Parathyroid adenoma (tissue), 2 donors: ENCODE measurements at regions not wholly inside any gene's neighbourhood (a gene's known extent, or its start where the extent isn't known, plus 50 kb on each side); places are given as distances from the start of the nearest gene placed in this dataset.

Source experiments
- H2AFZ ChIP-seq: fragments of 300-600 bp; sonication (generic); one replicate; pipeline ENCODE4 v1.7.0; 2017; ENCODE audit warnings: antibody characterized with exemption, mild to moderate bottlenecking
- H3K27ac ChIP-seq: fragments of 300-600 bp; sonication (generic); one replicate; pipeline ENCODE4 v1.7.0; 2017
- H3K27me3 ChIP-seq: fragments of 300-600 bp; sonication (generic); one replicate; pipeline ENCODE4 v1.7.0; 2017; ENCODE audit warnings: low read length; ENCODE audit not compliant: control insufficient read depth, insufficient read depth
- H3K36me3 ChIP-seq: fragments of 300-600 bp; sonication (generic); one replicate; pipeline ENCODE4 v1.7.0; 2017; ENCODE audit warnings: low read length; ENCODE audit not compliant: control insufficient read depth, insufficient read depth
- H3K4me1 ChIP-seq: fragments of 300-600 bp; sonication (generic); one replicate; pipeline ENCODE4 v1.7.0; 2017; ENCODE audit warnings: control low read depth
- H3K4me2 ChIP-seq: fragments of 300-600 bp; sonication (generic); one replicate; pipeline ENCODE4 v1.7.0; 2017; ENCODE audit warnings: low read length
- H3K4me3 ChIP-seq: fragments of 300-600 bp; sonication (generic); one replicate; pipeline ENCODE4 v1.7.0; 2017; ENCODE audit warnings: low read depth, low read length
- H3K79me2 ChIP-seq: fragments of 300-600 bp; sonication (generic); one replicate; pipeline ENCODE4 v1.7.0; 2017; ENCODE audit warnings: control low read depth
- H3K9ac ChIP-seq: fragments of 300-600 bp; sonication (generic); one replicate; pipeline ENCODE4 v1.7.0; 2017; ENCODE audit warnings: mild to moderate bottlenecking
- H3K9me3 ChIP-seq: fragments of 300-600 bp; sonication (generic); one replicate; pipeline ENCODE4 v1.7.0; 2017; ENCODE audit warnings: low read length; ENCODE audit not compliant: control insufficient read depth
- TF ChIP-seq, protein P1 (sequence below): fragments of 300-600 bp; sonication (generic); IDR thresholded peaks from one replicate; pipeline ENCODE4 v1.7.0; 2017; ENCODE audit warnings: antibody characterized with exemption, mild to moderate bottlenecking
- donor health status: primary hyperparathyroidism.

- H3K4me2 ChIP-seq, result no peak overlapping the region
- H3K9ac ChIP-seq, result no peak overlapping the region
- H3K4me3 ChIP-seq, result no peak overlapping the region
- no peaks in the 10 kb centered on the region for H3K9me3 ChIP-seq
- H3K27ac ChIP-seq, result no peak overlapping the region
- no peaks in the 10 kb centered on the region for H3K27me3 ChIP-seq
- H3K4me1 ChIP-seq, result no peaks in the 10 kb centered on the region
- TF ChIP-seq, protein P1, sequence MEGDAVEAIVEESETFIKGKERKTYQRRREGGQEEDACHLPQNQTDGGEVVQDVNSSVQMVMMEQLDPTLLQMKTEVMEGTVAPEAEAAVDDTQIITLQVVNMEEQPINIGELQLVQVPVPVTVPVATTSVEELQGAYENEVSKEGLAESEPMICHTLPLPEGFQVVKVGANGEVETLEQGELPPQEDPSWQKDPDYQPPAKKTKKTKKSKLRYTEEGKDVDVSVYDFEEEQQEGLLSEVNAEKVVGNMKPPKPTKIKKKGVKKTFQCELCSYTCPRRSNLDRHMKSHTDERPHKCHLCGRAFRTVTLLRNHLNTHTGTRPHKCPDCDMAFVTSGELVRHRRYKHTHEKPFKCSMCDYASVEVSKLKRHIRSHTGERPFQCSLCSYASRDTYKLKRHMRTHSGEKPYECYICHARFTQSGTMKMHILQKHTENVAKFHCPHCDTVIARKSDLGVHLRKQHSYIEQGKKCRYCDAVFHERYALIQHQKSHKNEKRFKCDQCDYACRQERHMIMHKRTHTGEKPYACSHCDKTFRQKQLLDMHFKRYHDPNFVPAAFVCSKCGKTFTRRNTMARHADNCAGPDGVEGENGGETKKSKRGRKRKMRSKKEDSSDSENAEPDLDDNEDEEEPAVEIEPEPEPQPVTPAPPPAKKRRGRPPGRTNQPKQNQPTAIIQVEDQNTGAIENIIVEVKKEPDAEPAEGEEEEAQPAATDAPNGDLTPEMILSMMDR, result no peak
- H3K79me2 ChIP-seq, result no peaks in the 10 kb centered on the region
- H2AFZ ChIP-seq, result no peak overlapping the region
- H3K36me3 ChIP-seq, result no peaks in the 10 kb centered on the region
Measured at GRCh38 chr5:87954121-87954520, 314.5 kb downstream of the TMEM161B start.

- H3K27ac ChIP-seq, result no peak overlapping the region
- no peaks in the 10 kb centered on the region for H3K4me1 ChIP-seq
- TF ChIP-seq, protein P1, result no peak
- H3K27me3 ChIP-seq, result no peaks in the 10 kb centered on the region
- H3K9ac ChIP-seq, result no peak overlapping the region
- H3K4me2 ChIP-seq, result no peak overlapping the region
- no peak overlapping the region for H3K4me3 ChIP-seq
- H3K9me3 ChIP-seq, result no peaks in the 10 kb centered on the region
- no peaks in the 10 kb centered on the region for H3K79me2 ChIP-seq
- H2AFZ ChIP-seq, result no peak overlapping the region
- H3K36me3 ChIP-seq, result no peaks in the 10 kb centered on the region
Measured at GRCh38 chr5:87951661-87952060, 317.0 kb downstream of the TMEM161B start.

DNA sequence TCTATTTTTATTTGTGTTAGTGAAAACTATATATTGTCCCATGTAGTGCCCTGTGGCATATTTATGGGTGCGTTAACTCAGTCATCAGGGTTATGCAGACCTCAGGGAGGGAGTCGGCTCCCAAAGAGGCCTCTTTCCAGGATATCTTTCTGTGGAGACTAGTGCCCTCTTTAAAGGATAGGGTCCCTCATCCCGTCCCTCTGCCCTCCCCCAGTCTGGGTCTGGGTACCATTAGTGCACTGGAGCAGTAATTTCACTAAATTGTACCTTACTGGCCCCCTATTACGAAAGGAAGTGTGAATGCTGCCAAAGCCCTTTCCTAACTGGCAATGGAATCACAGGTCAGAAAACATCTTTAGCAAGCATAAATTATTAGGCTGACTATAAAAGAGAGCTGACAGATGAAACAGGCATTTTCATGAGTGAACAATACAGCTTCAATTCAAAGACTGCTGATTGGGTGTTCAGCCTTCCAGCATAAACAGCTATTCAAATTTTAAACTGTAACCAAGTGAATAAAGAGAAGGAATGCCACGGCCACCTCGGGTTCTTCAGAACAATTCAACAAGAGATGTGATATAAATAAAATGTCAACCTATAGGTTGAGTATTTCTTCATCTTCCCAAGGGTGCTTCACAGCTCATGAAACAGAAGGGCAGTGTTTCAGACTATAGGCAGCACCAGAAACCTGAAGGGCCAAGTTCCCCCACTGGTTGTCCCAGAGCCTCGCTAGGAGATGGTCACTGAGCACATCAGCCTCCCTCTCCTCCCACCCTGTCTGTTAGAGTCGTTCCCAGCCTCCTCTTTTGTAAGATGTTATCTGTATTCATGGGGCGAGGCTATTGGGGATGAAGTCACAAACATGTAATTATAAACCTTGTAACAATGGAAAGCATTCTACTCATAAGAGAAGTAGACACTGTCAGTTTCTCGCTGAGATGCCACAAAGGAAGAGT, 318.7 kb downstream of the TMEM161B start:
- Histone ChIP-seq H3K9me3 (no peaks in the 10 kb centered on the region), H3K4me1 (no peaks in the 10 kb centered on the region), H3K79me2 (no peaks in the 10 kb centered on the region), H2AFZ (no peak overlapping the region), H3K27me3 (no peaks in the 10 kb centered on the region), H3K9ac (no peak overlapping the region), H3K4me3 (no peak overlapping the region), H3K4me2 (no peak overlapping the region), H3K36me3 (no peaks in the 10 kb centered on the region), H3K27ac (no peak overlapping the region)
- TF ChIP-seq, protein P1, result no peak

DNA sequence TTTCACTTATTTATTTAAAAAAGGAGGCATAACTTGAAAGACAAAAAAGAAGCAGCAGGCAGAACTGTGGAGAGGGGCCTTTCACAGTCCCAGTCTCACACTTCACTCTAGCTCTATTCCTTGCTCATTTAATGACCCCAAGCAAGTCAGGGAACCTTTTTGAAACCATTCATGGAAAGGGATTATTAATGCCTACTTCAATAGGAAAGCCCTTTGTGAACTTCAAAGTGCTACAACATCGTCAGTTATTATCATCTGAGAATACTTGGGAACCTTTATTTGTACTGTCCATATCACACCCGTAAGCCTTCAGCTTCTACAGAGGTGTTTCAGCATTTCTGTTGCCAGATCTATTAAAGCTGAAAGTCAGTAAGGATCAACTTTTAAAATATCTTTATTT, 320.2 kb downstream of the TMEM161B start:
- no peak overlapping the region for H3K4me3 ChIP-seq

More for the DNA sequence above, 320.2 kb downstream of the TMEM161B start:
- no peaks in the 10 kb centered on the region for H3K4me1 ChIP-seq
- no peaks in the 10 kb centered on the region for H3K36me3 ChIP-seq
- no peaks in the 10 kb centered on the region for H3K9me3 ChIP-seq
- no peak overlapping the region for H2AFZ ChIP-seq
- TF ChIP-seq, protein P1, result no peak
- H3K9ac ChIP-seq, result no peak overlapping the region
- H3K27me3 ChIP-seq, result no peaks in the 10 kb centered on the region
- no peaks in the 10 kb centered on the region for H3K79me2 ChIP-seq
- H3K27ac ChIP-seq, result no peak overlapping the region
- H3K4me2 ChIP-seq, result no peak overlapping the region
